HEK293T (cell line): ENCODE measurements at regions not wholly inside any gene's neighbourhood (a gene's known extent, or its start where the extent isn't known, plus 50 kb on each side); places are given as distances from the start of the nearest gene placed in this dataset.

Source experiments
- ARNT ChIP-seq: fragments of 450-650 bp; IDR thresholded peaks from 2 replicates; pipeline ENCODE4 v1.6.1; 2017; ENCODE audit warnings: mild to moderate bottlenecking
- BHLHE40 ChIP-seq: fragments of 450-650 bp; IDR thresholded peaks from 2 replicates; pipeline ENCODE4 v1.6.1; 2016; ENCODE audit warnings: mild to moderate bottlenecking, moderate library complexity, borderline replicate concordance
- CTBP1 ChIP-seq: fragments of 450-650 bp; IDR thresholded peaks from 2 replicates; pipeline ENCODE4 v1.6.1; 2016; ENCODE audit warnings: borderline replicate concordance
- FOXK2 ChIP-seq: fragments of 450-650 bp; IDR thresholded peaks from 2 replicates; pipeline ENCODE4 v1.6.1; 2016; ENCODE audit warnings: mild to moderate bottlenecking
- FOXM1 ChIP-seq: fragments of 450-650 bp; IDR thresholded peaks from 2 replicates; pipeline ENCODE4 v1.6.1; 2017; ENCODE audit warnings: mild to moderate bottlenecking, borderline replicate concordance
- L3MBTL2 ChIP-seq: fragments of 450-650 bp; conservative IDR thresholded peaks from 2 replicates; pipeline ENCODE4 v1.6.1; 2016; ENCODE audit warnings: mild to moderate bottlenecking
- LEF1 ChIP-seq: fragments of 450-650 bp; IDR thresholded peaks from 2 replicates; pipeline ENCODE4 v1.6.1; 2017; ENCODE audit warnings: mild to moderate bottlenecking, borderline replicate concordance
- NFRKB ChIP-seq: fragments of 450-650 bp; IDR thresholded peaks from 2 replicates; pipeline ENCODE4 v1.6.1; 2016; ENCODE audit warnings: mild to moderate bottlenecking, moderate library complexity
- SP1 ChIP-seq: fragments of 450-650 bp; IDR thresholded peaks from 2 replicates; pipeline ENCODE4 v1.6.1; 2017
- SUZ12 ChIP-seq: fragments of 450-650 bp; IDR thresholded peaks from 2 replicates; pipeline ENCODE4 v1.6.1; 2016; ENCODE audit warnings: mild to moderate bottlenecking
- TARDBP ChIP-seq: fragments of 450-650 bp; IDR thresholded peaks from 2 replicates; pipeline ENCODE4 v1.6.1; 2016
- TF ChIP-seq, protein P1 (sequence below): fragments of 450-650 bp; IDR thresholded peaks from 2 replicates; pipeline ENCODE4 v1.6.1; 2016

DNA sequence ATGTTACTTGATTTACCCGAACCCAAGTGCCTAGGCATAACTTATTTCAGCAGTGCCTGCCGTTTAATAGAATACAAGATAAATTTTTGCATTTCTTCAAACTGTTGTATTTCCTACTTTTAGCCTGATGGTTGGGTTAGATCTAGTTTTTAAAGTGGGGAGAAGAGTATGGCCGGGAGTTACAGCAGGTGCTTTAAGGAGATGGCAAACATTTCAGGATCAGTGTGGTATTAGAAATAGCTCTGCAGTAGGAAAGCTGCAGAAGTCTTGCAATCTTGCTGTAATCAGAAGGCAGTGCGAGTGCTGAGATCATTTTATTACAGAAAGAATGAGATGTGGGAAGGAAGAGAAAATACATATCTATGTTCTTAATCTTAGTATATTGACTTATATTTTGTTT is 977.8 kb upstream of the TENM3 start:
- TF ChIP-seq, protein P1, sequence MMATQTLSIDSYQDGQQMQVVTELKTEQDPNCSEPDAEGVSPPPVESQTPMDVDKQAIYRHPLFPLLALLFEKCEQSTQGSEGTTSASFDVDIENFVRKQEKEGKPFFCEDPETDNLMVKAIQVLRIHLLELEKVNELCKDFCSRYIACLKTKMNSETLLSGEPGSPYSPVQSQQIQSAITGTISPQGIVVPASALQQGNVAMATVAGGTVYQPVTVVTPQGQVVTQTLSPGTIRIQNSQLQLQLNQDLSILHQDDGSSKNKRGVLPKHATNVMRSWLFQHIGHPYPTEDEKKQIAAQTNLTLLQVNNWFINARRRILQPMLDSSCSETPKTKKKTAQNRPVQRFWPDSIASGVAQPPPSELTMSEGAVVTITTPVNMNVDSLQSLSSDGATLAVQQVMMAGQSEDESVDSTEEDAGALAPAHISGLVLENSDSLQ = no peak
- TF ChIP-seq SUZ12 = no peak
- TF ChIP-seq L3MBTL2 = no peak
- no peak for TF ChIP-seq TARDBP
- TF ChIP-seq BHLHE40 = no peak
- TF ChIP-seq CTBP1 = no peak
- no peak for TF ChIP-seq SP1
- no peak for TF ChIP-seq ARNT
- no peak for TF ChIP-seq NFRKB
- TF ChIP-seq FOXM1 = no peak
- TF ChIP-seq FOXK2 = no peak
- TF ChIP-seq LEF1 = no peak
